SK-N-SH (cell line): ENCODE measurements at regions not wholly inside any gene's neighbourhood (a gene's known extent, or its start where the extent isn't known, plus 50 kb on each side); places are given as distances from the start of the nearest gene placed in this dataset.

ENCODE experiments used
- CTCF ChIA-PET: fragments of 300-600, 350-600 bp; formaldehyde crosslinking; extraction: SDS; loops from one replicate; lab custom pipeline; 2021; lab: Yijun Ruan, JAX
- POLR2A ChIA-PET: fragments of 350-600 bp; sonication (Branson Sonifier 250); formaldehyde crosslinking; extraction: SDS; loops from one replicate; lab custom pipeline; 2020; ENCODE audit warnings: antibody characterized with exemption, inconsistent platforms; lab: Yijun Ruan, JAX
- DNase-seq: peaks from one replicate; pipeline ENCODE4 v3.0.0; 2012
- H2AFZ ChIP-seq: fragments of 200-600 bp; sonication (generic); 2 replicates; pipeline ENCODE4 v1.8.1; 2016; ENCODE audit warnings: antibody characterized with exemption, mild to moderate bottlenecking, low read depth
- H3F3A ChIP-seq: fragments of 200-600 bp; sonication (generic); replicated peaks from 2 replicates; pipeline ENCODE3; 2016; ENCODE audit warnings: antibody characterized with exemption, mild to moderate bottlenecking; ENCODE audit not compliant: insufficient read depth
- H3K27ac ChIP-seq, 2 experiments: fragments of 200-500 bp in 1 of 2; fragments of 200-600 bp in 1 of 2; sonication (Bioruptor generic) in 1 of 2; sonication (generic), shearing (Covaris generic) in 1 of 2; 2 replicates each; pipeline versions ENCODE4 v1.5.1 to v1.6.1; 2014 to 2016; ENCODE audit warnings: low read depth in 2 of 2, inconsistent platforms in 1 of 2, low read length in 1 of 2, mild to moderate bottlenecking in 1 of 2, mixed read lengths in 1 of 2
- H3K27me3 ChIP-seq: fragments of 200-600 bp; sonication (generic), shearing (Covaris generic); 2 replicates; pipeline ENCODE4 v1.6.1; 2016; ENCODE audit warnings: mixed run types; ENCODE audit not compliant: insufficient read depth
- H3K36me3 ChIP-seq, 2 experiments: fragments of 200-500 bp in 1 of 2; fragments of 200-600 bp in 1 of 2; sonication (Bioruptor generic) in 1 of 2; sonication (generic) in 1 of 2; replicated peaks in 1 of 2; 2 replicates each; pipeline versions ENCODE3 to v1.5.1; 2014 to 2016; ENCODE audit warnings: low read length in 1 of 2, mild to moderate bottlenecking in 1 of 2; ENCODE audit not compliant: insufficient read depth in 2 of 2, control insufficient read depth in 1 of 2
- H3K4me1 ChIP-seq, 2 experiments: fragments of 200-500 bp in 1 of 2; fragments of 200-600 bp in 1 of 2; sonication (Bioruptor generic) in 1 of 2; sonication (generic), shearing (Covaris generic) in 1 of 2; 2 replicates each; pipeline versions ENCODE4 v1.5.1 to v1.6.1; 2014 to 2016; ENCODE audit warnings: low read depth in 1 of 2, low read length in 1 of 2, mixed run types in 1 of 2; ENCODE audit not compliant: insufficient read depth in 2 of 2, control insufficient read depth in 1 of 2
- H3K4me2 ChIP-seq: fragments of 200-600 bp; sonication (generic), shearing (Covaris generic); 2 replicates; pipeline ENCODE4 v1.6.1; 2017; ENCODE audit warnings: mixed run types
- H3K4me3 ChIP-seq, 2 experiments: fragments of 200-500 bp in 1 of 2; fragments of 200-600 bp in 1 of 2; sonication (Bioruptor generic) in 1 of 2; sonication (generic), shearing (Covaris generic) in 1 of 2; 2 replicates each; pipeline versions ENCODE4 v1.5.1 to v1.8.1; 2014 to 2016; ENCODE audit warnings: low read depth in 2 of 2, inconsistent platforms in 1 of 2, low read length in 1 of 2, mild to moderate bottlenecking in 1 of 2, mixed read lengths in 1 of 2, moderate library complexity in 1 of 2
- H3K79me2 ChIP-seq: fragments of 200-600 bp; sonication (generic); 2 replicates; pipeline ENCODE4 v1.8.1; 2017; ENCODE audit warnings: mild to moderate bottlenecking; ENCODE audit not compliant: insufficient read depth
- H3K9ac ChIP-seq: fragments of 200-600 bp; sonication (generic); 2 replicates; pipeline ENCODE4 v1.6.1; 2017; ENCODE audit warnings: mixed run types
- H3K9me2 ChIP-seq: fragments of 200-600 bp; sonication (generic); 2 replicates; pipeline ENCODE4 v1.6.1; 2017; ENCODE audit warnings: mixed run types
- H3K9me3 ChIP-seq: fragments of 200-600 bp; sonication (generic); 2 replicates; pipeline ENCODE4 v1.6.1; 2017; ENCODE audit warnings: mixed run types, mild to moderate bottlenecking, moderate library complexity
- H4K20me1 ChIP-seq: fragments of 200-600 bp; sonication (generic); 2 replicates; pipeline ENCODE4 v1.6.1; 2017; ENCODE audit warnings: mild to moderate bottlenecking, mixed run types; ENCODE audit not compliant: insufficient read depth
- ELF1 ChIP-seq: IDR thresholded peaks from 2 replicates; pipeline ENCODE4 v1.4.0; 2012
- EP300 ChIP-seq, 2 experiments: IDR thresholded peaks; 2 replicates each; pipeline versions ENCODE4 v1.4.0 to v1.6.1; 2012; ENCODE audit warnings: borderline replicate concordance in 1 of 2, low read depth in 1 of 2, low read length in 1 of 2
- FOSL2 ChIP-seq: IDR thresholded peaks from 2 replicates; pipeline ENCODE4 v1.4.0; 2012; ENCODE audit warnings: low read depth, mild to moderate bottlenecking, moderate library complexity, borderline replicate concordance
- FOXM1 ChIP-seq: IDR thresholded peaks from 2 replicates; pipeline ENCODE4 v1.4.0; 2012; ENCODE audit warnings: low read depth, mild to moderate bottlenecking
- GABPA ChIP-seq: IDR thresholded peaks from 2 replicates; pipeline ENCODE4 v1.4.0; 2012; ENCODE audit warnings: low read depth, mild to moderate bottlenecking
- GATA2 ChIP-seq: sonication (generic); formaldehyde crosslinking; IDR thresholded peaks from 2 replicates; pipeline ENCODE4 v1.5.0; 2020; ENCODE audit warnings: mild to moderate bottlenecking, missing genetic modification reagents
- MEF2A ChIP-seq: IDR thresholded peaks from 2 replicates; pipeline ENCODE4 v1.4.0; 2012; ENCODE audit warnings: low read depth, borderline replicate concordance
- MXI1 ChIP-seq: IDR thresholded peaks from 2 replicates; pipeline ENCODE4 v1.6.1; 2012; ENCODE audit warnings: mild to moderate bottlenecking, low read depth, low read length, improper control_type of control experiment
- PBX3 ChIP-seq: IDR thresholded peaks from 2 replicates; pipeline ENCODE4; 2012
- RAD21 ChIP-seq: IDR thresholded peaks from 2 replicates; pipeline ENCODE4 v1.6.1; 2012; ENCODE audit warnings: mild to moderate bottlenecking, low read length
- RCOR1 ChIP-seq: fragments of 150-350 bp; IDR thresholded peaks from 2 replicates; pipeline ENCODE4 v1.6.1; 2017; ENCODE audit warnings: antibody characterized with exemption, low read length
- RFX5 ChIP-seq: IDR thresholded peaks from 2 replicates; pipeline ENCODE4 v1.6.1; 2012; ENCODE audit warnings: mild to moderate bottlenecking, improper control_type of control experiment, low read length
- SIN3A ChIP-seq: IDR thresholded peaks from 2 replicates; pipeline ENCODE4 v1.6.1; 2012; ENCODE audit warnings: low read depth, mild to moderate bottlenecking, low read length, moderate library complexity, borderline replicate concordance
- SMC3 ChIP-seq: IDR thresholded peaks from 2 replicates; pipeline ENCODE4 v1.6.1; 2012; ENCODE audit warnings: low read depth, low read length, improper control_type of control experiment
- USF1 ChIP-seq: IDR thresholded peaks from 2 replicates; pipeline ENCODE4 v1.4.0; 2012; ENCODE audit warnings: low read depth, borderline replicate concordance
- USF2 ChIP-seq: fragments of 150-350 bp; IDR thresholded peaks from 2 replicates; pipeline ENCODE4 v1.6.1; 2017; ENCODE audit warnings: antibody characterized with exemption, low read length, low read depth, borderline replicate concordance
- YY1 ChIP-seq: IDR thresholded peaks from 2 replicates; pipeline ENCODE4 v1.4.0; 2012; ENCODE audit warnings: low read depth, mild to moderate bottlenecking
- WGBS: methylation state at CpG from one replicate; pipeline ENCODE4 v1.1.6; 2017; ENCODE audit warnings: low lambda C conversion rate; 5-methylcytosine and 5-hydroxymethylcytosine counted together
- TF ChIP-seq, protein P1 (sequence below): IDR thresholded peaks from 2 replicates; pipeline ENCODE4 v1.4.0; 2012; ENCODE audit warnings: low read depth, borderline replicate concordance

- Histone ChIP-seq H3K36me3 (no peaks in the 10 kb centered on the region), H3K27me3 (no peaks in the 10 kb centered on the region), H3K4me2 (no peak overlapping the region), H3K9ac (no peak overlapping the region), H2AFZ (no peak overlapping the region), H3K9me2 (peaks cover 5% of the 10 kb centered on the region; the same call in 1 of the 2 replicates), H4K20me1 (no peaks in the 10 kb centered on the region), H3K4me3 (no peak overlapping the region), H3K79me2 (no peaks in the 10 kb centered on the region), H3K27ac (no peak overlapping the region), H3F3A (no peaks in the 10 kb centered on the region), H3K4me1 (no peaks in the 10 kb centered on the region), H3K9me3 (no peaks in the 10 kb centered on the region)
- ChIA-PET CTCF (no interaction called here), POLR2A (no interaction called here)
- WGBS: 44% methylated on average over 1 of the region's 1 CpG
- no peak for DNase-seq
- TF ChIP-seq RCOR1: no peak
- no peak for TF ChIP-seq RAD21
- no peak for TF ChIP-seq USF1
- TF ChIP-seq FOSL2: no peak
- TF ChIP-seq MXI1: no peak
- no peak for TF ChIP-seq YY1
- TF ChIP-seq SMC3: no peak
- no peak for TF ChIP-seq EP300 (IDR thresholded peaks at IDR 0.05; ENCODE audit: borderline replicate concordance in 1 of 2, low read depth in 1 of 2, low read length in 1 of 2)
- TF ChIP-seq PBX3: no peak
- TF ChIP-seq FOXM1: no peak
- TF ChIP-seq MEF2A: no peak
- TF ChIP-seq SIN3A: no peak
- no peak for TF ChIP-seq ELF1
- no peak for TF ChIP-seq USF2
- no peak for TF ChIP-seq GABPA
- TF ChIP-seq, protein P1, sequence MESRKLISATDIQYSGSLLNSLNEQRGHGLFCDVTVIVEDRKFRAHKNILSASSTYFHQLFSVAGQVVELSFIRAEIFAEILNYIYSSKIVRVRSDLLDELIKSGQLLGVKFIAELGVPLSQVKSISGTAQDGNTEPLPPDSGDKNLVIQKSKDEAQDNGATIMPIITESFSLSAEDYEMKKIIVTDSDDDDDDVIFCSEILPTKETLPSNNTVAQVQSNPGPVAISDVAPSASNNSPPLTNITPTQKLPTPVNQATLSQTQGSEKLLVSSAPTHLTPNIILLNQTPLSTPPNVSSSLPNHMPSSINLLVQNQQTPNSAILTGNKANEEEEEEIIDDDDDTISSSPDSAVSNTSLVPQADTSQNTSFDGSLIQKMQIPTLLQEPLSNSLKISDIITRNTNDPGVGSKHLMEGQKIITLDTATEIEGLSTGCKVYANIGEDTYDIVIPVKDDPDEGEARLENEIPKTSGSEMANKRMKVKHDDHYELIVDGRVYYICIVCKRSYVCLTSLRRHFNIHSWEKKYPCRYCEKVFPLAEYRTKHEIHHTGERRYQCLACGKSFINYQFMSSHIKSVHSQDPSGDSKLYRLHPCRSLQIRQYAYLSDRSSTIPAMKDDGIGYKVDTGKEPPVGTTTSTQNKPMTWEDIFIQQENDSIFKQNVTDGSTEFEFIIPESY: no peak
- TF ChIP-seq GATA2 (CRISPR knock-in tag): no peak
- no peak for TF ChIP-seq RFX5
Observed at GRCh38 chr4:177225605-177226004, 84.1 kb upstream of the NEIL3 start.
